Heart right ventricle (tissue), 16 donors: ENCODE measurements at regions not wholly inside any gene's neighbourhood (a gene's known extent, or its start where the extent isn't known, plus 50 kb on each side); places are given as distances from the start of the nearest gene placed in this dataset.

ENCODE experiments used
- ATAC-seq, 8 donors: fragments of 200-7000 bp; cut with Tn5 transposase; one replicate each; pipeline ENCODE4 v1.9.1; 2020; ENCODE audit warnings: mild to moderate bottlenecking in 8 of 8, moderate library complexity in 8 of 8, moderate number of reproducible peaks in 1 of 8
- DNase-seq, 2 donors: peaks; one replicate each; pipeline ENCODE4 v3.0.0-alpha.2; 2020
- H3K27ac ChIP-seq, 10 donors: fragments of 200-600 bp; sonication (generic) in 2 of 10; one replicate each; pipeline versions ENCODE4 v1.5.0 to v1.8.0; 2020 to 2022; ENCODE audit warnings: mild to moderate bottlenecking in 3 of 10
- H3K27me3 ChIP-seq, 7 donors: fragments of 200-600 bp; one replicate each; pipeline ENCODE4 v1.8.0; 2021 to 2022; ENCODE audit warnings: mild to moderate bottlenecking in 2 of 7
- H3K36me3 ChIP-seq, 9 donors: fragments of 200-600 bp; sonication (generic) in 1 of 9; one replicate each; pipeline versions ENCODE4 v1.5.0 to v1.8.0; 2020 to 2022; ENCODE audit warnings: mild to moderate bottlenecking in 2 of 9
- H3K4me1 ChIP-seq, 9 donors: fragments of 200-600 bp; sonication (generic) in 1 of 9; one replicate each; pipeline versions ENCODE4 v1.5.0 to v1.8.0; 2020 to 2022; ENCODE audit warnings: mild to moderate bottlenecking in 4 of 9
- H3K4me3 ChIP-seq, 10 donors: fragments of 200-600 bp; sonication (generic) in 2 of 10; one replicate each; pipeline versions ENCODE4 v1.5.0 to v1.8.0; 2020 to 2022; ENCODE audit warnings: mild to moderate bottlenecking in 7 of 10, moderate library complexity in 2 of 10
- H3K9me3 ChIP-seq, 11 donors: fragments of 200-600 bp in 10 of 11; sonication (generic) in 2 of 11; one replicate each; pipeline versions ENCODE4 v1.5.0 to v1.8.0; 2013 to 2022; ENCODE audit warnings: mild to moderate bottlenecking in 2 of 11, control low read depth in 1 of 11, moderate library complexity in 1 of 11
- WGBS, 2 donors: extraction: QIAGEN DNeasy Blood & Tissue Kit; methylation state at CpG; one replicate each; pipeline ENCODE4 v1.1.7; 2013; ENCODE audit warnings: inconsistent platforms in 1 of 2; 5-methylcytosine and 5-hydroxymethylcytosine counted together
- intact Hi-C, 10 donors: fragments of 100-400 bp; cut with DNase I; formaldehyde crosslinking; loops; one replicate each; pipeline versions ENCODE4 v1.11.1 to v1.14.2; 2022
- TF ChIP-seq, protein P1 (sequence below), 9 donors: fragments of 200-600 bp; sonication (generic) in 2 of 9; IDR thresholded peaks; one replicate each; pipeline versions ENCODE4 v1.5.0 to v1.8.0; 2021 to 2022; ENCODE audit warnings: antibody characterized with exemption in 9 of 9, mild to moderate bottlenecking in 5 of 9, moderate library complexity in 1 of 9
- donor health status: Arrhythmogenic right ventricular cardiomyopathy.
- donor health status: ischemic (EF 13 %, LVEDD 7.1; RV severe dilation, severe dysfunction).
- donor health status: healthy with polysubstance abuse.
- donor health status: DM: no; HTN: yes; CAD: no.
- donor health status: DM: no; HTN: no; CAD: no.
- donor health status: ischemic (EF 25% LVEDD 6.9; RV normal size, moderate dysfunction).
- donor health status: ischemic (EF 25% LVEDD 5.7; RV mildly dilated, moderate dysfunction).
- donor health status: healthy.
- donor health status: DM: yes; HTN: yes; CAD: no.
- donor health status: Ischemic cardiomyopathy.
- donor health status: ischemic (EF 35%, LVEDD 5.7; RV mildly dilated, moderate dysfunction).
- donor health status: nonischemic (EF 11% LVEDD 7.7; RV severe dilation, severe dysfunction).
- donor health status: DM: yes; HTN: yes; CAD: no.
- donor health status: PGD.
- donor health status: ischemic (EF 29% LVEDD 5.4; RV normal size, mild dysfunction).
- donor health status: nonischemic (EF 23%, LVEDD 6.1; RV moderate dilation, normal function).

DNA sequence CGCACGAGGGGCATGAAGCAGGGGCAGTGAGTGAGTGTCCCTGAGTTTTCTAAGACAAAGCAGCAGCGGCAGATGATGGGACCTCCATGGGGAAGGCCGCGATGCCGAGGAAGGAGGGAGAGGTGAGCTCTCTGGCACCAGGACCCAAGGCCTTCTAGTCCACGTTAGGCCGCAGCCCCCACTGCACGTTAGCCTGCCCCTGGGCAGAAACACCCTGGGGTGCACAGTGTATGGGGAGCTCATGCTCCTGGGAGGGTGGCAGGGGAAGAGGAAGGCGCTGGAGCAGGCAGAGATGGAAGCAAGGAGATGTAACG, 97.3 kb upstream of the IKZF1 start:
- Histone ChIP-seq H3K27ac (peak overlapping the region in 1 of 10 donors; percentile 57), H3K4me1 (peaks cover 0 to 51% (median 0%) of the 10 kb centered on the region in 9 donors), H3K9me3 (no peaks in the 10 kb centered on the region), H3K27me3 (peaks cover 0 to 27% (median 4%) of the 10 kb centered on the region in 7 donors), H3K4me3 (no peak overlapping the region), H3K36me3 (no peaks in the 10 kb centered on the region)
- intact Hi-C loops = loop anchor here in 9 of 10 donors (5.0 to 10.0 kb wide), 5 partner anchors 208 to 958 kb away; no protein-coding TSS in a partner anchor
- no peak for DNase-seq
- WGBS, 2 donors = 94% methylated on average over 11 of the region's 11 CpGs
- TF ChIP-seq, protein P1, sequence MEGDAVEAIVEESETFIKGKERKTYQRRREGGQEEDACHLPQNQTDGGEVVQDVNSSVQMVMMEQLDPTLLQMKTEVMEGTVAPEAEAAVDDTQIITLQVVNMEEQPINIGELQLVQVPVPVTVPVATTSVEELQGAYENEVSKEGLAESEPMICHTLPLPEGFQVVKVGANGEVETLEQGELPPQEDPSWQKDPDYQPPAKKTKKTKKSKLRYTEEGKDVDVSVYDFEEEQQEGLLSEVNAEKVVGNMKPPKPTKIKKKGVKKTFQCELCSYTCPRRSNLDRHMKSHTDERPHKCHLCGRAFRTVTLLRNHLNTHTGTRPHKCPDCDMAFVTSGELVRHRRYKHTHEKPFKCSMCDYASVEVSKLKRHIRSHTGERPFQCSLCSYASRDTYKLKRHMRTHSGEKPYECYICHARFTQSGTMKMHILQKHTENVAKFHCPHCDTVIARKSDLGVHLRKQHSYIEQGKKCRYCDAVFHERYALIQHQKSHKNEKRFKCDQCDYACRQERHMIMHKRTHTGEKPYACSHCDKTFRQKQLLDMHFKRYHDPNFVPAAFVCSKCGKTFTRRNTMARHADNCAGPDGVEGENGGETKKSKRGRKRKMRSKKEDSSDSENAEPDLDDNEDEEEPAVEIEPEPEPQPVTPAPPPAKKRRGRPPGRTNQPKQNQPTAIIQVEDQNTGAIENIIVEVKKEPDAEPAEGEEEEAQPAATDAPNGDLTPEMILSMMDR (IDR thresholded peaks at IDR 0.05) = no peak
- ATAC-seq = no peak

DNA sequence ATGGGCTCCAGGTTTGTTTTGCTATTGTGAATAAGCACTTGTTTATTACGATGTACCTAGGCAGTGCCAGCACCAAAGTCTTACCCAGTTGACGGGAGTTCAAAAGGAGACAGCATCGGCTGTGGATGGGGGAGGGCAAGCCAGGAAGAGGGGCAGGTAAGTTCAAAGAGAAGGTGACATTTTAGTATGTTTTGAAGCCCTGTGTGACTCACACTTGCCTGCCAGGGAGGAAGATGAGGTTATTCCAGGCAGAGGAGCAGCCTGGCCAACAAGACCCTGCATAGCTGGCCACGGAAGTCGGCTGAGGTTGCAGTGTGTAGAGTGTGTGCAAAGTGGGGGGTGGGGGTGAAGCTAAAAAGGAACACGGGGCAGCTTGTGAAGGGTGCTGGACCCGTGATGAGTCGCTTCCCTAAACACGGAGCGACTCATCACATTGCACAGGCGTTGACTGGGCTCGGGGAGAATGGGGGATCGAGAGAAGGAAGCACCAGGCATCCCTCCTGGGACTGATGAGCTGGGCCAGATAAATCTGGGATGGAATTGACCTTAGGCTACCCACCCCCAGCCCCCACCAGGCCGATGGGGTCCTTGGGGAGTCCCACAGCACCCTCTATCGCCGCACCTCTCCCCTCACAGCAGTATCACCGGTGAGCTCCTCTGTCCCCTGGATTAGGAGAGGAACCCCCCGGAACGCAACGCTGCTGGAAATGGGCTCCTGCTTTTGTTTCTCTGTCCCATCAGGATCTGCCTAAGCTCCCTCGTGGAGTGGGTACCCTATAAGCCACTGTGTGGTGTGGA, 97.9 kb upstream of the IKZF1 start:
- Histone ChIP-seq H3K27ac (peak overlapping the region in 1 of 10 donors; percentile 57), H3K4me3 (no peak overlapping the region), H3K36me3 (no peaks in the 10 kb centered on the region), H3K9me3 (no peaks in the 10 kb centered on the region), H3K4me1 (peaks cover 0 to 50% (median 0%) of the 10 kb centered on the region in 9 donors), H3K27me3 (peaks cover 0 to 27% (median 4%) of the 10 kb centered on the region in 7 donors)
- 78 to 81% methylated on average over 21 of the region's 21 CpGs for WGBS, 2 donors
- no peak for DNase-seq
- intact Hi-C loops = loop anchor here in 9 of 10 donors (5.0 to 10.0 kb wide), 5 partner anchors 208 to 958 kb away; no protein-coding TSS in a partner anchor
- peak in 3 of 8 donors; percentile 14 to 39 (median 18) for ATAC-seq
- TF ChIP-seq, protein P1 (IDR thresholded peaks at IDR 0.05) = no peak

DNA sequence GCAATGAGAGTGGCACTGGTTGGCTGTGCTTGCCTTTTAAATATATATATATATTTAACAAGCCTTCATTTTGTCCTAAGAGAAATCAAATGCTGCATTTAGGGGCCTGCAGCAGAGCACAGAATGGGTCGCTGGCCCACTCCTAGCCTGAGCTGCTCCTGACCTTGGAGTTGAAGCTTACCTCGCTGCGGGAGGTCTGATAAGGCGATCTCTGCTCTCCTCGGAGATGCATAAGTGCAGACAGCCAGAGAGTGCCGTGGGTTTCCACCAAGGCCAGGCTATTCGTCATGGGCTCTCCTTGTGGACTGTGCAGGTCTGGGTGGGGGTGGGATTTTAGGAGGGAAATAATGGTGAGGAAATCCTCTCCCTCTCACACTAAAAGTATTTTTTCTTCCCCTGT, 99.5 kb upstream of the IKZF1 start:
- 44 to 52% methylated on average over 7 of the region's 7 CpGs for WGBS, 2 donors
- no peaks in the 10 kb centered on the region for H3K36me3 ChIP-seq
- no peak for DNase-seq
- no peak overlapping the region for H3K4me3 ChIP-seq
- ATAC-seq = peak in 4 of 8 donors; percentile 8 to 28 (median 19)
- peaks cover 0 to 45% (median 0%) of the 10 kb centered on the region in 9 donors for H3K4me1 ChIP-seq
- TF ChIP-seq, protein P1 (IDR thresholded peaks at IDR 0.05) = no peak
- peaks cover 0 to 19% (median 0%) of the 10 kb centered on the region in 7 donors for H3K27me3 ChIP-seq
- H3K27ac ChIP-seq = no peak overlapping the region
- intact Hi-C loops = loop anchor here in 9 of 10 donors (2.0 to 10.0 kb wide), 6 partner anchors 210 to 960 kb away; no protein-coding TSS in a partner anchor
- H3K9me3 ChIP-seq = no peaks in the 10 kb centered on the region

DNA sequence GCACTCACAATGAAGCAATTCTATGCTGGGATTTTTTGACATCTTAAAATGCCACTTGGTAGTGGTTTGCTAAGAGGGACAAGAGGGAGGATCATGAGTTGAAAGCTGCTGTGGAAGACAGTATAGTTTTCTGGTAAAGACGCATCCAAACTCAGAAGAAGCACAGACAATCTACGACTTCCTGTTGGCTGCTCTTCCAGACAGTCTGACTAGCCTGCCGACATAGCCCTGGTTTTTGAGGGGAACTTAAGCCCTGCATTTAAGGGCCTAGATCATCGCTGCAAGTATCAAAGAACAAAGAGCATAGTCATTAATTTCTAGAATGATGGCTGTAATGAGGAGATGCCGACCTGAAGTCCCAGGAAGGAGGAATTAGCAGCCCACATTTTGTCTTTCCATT, 99.9 kb upstream of the IKZF1 start:
- TF ChIP-seq, protein P1 (IDR thresholded peaks at IDR 0.05) = no peak
- 51 to 67% methylated on average over 5 of the region's 5 CpGs for WGBS, 2 donors
- peaks cover 0 to 19% (median 1%) of the 10 kb centered on the region in 7 donors for H3K27me3 ChIP-seq
- DNase-seq = no peak
- no peak overlapping the region for H3K27ac ChIP-seq
- H3K4me1 ChIP-seq = peaks cover 0 to 49% (median 0%) of the 10 kb centered on the region in 9 donors
- ATAC-seq = no peak
- intact Hi-C loops = loop anchor here in 6 of 10 donors (2.0 to 10.0 kb wide), 5 partner anchors 210 to 960 kb away; no protein-coding TSS in a partner anchor
- H3K4me3 ChIP-seq = no peak overlapping the region
- no peaks in the 10 kb centered on the region for H3K9me3 ChIP-seq
- H3K36me3 ChIP-seq = no peaks in the 10 kb centered on the region
